HG03159 (cell line): ENCODE measurements at regions not wholly inside any gene's neighbourhood (a gene's known extent, or its start where the extent isn't known, plus 50 kb on each side); places are given as distances from the start of the nearest gene placed in this dataset.
"Not testable (repeated sequence)": the region's sequence is repeated elsewhere in the genome, so short reads cannot be mapped to it uniquely, and the experiment has no call there.

ENCODE experiments used
- ATAC-seq: cut with Tn5 transposase; IDR thresholded peaks from one replicate; pipeline ENCODE4 v1.9.1; 2021; ENCODE audit warnings: mild to moderate bottlenecking, moderate library complexity; ENCODE audit not compliant: unreplicated experiment

DNA sequence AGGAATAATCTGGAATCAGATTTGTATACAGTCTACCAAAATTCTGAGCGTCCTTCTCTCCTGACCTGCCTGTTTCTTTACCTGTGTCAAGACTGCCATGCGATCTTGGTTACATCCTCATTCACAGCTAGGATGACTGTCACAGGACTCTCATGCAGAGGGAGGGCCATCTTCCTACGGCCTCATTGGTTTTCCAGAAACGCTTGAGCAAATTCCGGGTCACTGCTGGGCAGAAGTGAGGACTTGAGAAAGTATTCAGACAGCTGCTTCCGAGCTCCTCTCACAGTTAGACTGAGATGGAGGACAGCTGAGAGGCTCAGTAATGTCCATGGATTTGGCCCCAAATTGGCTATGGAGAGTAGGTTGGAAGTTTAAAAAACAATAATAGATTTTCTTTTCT, 94.2 kb downstream of the TFAP2C start:
- no peak for ATAC-seq

DNA sequence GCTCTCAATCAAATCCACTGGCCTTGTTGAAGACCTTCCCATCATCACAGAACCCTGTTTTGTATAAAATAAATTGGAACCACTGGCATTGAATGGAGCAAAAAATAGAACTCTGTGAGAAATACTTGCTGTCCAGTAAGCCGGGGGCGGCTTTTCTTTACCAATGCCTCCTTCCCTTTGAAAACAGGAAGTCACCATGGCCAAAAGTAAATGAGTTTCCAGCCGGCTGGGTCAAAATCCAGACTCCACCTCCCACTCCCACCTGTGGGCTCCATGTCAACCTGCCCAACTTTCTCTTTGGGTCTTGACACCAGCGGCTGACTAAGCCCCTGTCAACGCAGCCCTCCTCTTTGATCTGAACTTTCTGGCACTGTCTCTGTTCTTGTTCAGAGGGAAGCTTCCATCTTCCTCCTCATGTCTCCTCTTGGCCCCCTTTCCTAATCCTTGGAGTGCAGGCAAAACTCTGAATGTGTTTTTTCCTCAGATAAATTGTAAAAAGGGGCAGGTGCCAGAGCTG, 95.2 kb downstream of the TFAP2C start:
- ATAC-seq = no peak

DNA sequence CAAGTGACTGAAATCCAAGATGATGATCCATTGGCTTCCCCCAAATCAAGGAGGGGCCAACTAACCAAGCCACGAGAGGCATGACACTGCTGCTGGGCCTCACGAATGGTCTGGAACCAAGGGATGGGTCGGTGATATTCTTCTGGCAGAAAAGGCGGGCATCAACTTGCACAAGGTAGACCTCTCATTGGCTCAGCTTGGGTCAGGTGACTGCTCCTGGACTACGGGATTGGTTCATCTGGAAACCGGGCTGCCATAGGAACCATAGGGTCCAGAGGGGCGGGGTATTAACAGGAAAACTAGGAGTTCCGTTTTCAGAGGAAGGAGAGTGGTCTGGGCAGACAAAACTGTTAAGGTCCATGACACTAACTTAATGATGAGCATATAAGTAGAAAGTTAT, 100.9 kb downstream of the TFAP2C start:
- no peak for ATAC-seq

DNA sequence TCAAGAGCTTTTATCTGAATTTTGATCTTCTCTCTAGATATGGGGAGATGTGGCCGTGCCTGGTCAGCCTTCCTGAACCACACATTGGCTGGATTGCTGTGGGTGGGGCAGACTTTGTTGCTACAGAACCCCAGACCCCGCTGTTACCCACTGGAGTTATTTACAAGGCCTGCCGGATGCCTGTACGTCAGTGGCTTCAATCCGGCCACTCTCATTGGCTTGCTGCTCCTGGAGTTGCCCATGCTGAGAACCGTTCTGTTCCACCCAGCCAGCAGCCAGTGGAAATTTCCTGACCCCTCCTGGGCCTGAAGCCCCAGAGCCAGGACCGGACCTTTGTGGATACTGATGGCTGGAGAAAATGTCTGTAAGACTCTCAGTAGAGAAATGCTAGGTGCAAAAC, 101.9 kb downstream of the TFAP2C start:
- no peak for ATAC-seq

DNA sequence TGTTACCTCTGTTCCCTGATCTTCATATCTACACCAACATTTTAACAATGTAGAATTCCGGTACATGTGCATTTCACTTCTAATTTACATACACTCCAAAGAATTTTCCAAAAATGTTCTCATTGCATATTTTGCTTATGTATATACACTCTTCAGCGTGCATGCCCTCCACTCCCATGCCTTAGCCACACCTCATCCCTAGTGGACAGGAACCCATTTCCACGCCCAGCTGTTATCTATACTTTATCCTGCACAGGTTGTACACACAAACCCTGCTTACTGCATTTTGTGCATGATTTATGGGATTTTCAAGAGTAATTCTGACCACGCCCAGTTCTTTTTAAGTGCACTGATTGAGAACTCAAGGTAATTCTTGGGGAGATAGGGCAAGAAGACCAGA, 102.4 kb downstream of the TFAP2C start:
- no peak for ATAC-seq

DNA sequence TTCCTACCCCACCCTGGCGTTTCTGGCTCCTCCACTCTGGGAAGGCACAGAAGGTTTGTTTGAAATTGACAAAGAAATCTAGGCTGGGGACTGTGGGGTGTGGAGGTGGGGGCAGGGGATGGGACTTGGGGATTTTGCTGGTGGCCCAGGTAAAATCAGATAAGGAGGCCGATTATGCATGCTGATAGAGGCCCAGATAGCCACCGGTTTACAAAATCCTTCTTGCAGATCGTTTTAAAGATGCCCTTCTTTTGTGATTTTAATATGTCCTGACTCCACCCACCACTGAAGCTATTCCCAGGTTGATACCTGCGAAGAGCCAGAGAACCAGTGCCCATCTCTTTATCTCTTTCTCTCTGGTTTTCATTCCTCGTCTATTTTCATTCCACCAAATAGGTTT, 104.9 kb downstream of the TFAP2C start:
- no peak for ATAC-seq

DNA sequence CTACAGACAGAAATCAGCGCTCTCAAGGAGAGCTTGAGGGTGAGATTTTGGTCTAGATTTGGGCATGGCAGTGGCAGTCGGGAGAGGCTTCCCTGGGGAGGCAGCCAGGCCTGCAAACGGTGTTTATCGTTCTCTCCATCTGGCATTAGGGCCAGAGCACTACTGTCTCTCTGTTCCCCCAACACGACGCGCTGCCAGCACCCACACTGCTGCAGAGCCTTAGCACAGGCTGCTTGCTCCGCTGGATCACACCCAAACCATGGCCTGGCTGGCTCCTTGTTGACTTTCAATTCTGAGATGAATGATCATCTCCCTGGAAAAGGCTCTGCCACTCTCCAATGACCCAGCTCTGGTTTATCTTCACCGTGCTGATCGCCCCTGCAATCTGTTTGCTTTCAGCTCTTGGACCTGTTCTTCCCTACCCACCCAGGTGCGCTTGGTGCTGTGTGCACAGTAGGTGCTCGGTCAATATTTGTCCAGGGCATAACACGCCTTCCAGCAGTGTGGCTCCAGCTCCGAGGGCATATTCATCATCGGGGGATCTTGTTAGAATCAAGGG, 106.1 kb downstream of the TFAP2C start:
- no peak for ATAC-seq

DNA sequence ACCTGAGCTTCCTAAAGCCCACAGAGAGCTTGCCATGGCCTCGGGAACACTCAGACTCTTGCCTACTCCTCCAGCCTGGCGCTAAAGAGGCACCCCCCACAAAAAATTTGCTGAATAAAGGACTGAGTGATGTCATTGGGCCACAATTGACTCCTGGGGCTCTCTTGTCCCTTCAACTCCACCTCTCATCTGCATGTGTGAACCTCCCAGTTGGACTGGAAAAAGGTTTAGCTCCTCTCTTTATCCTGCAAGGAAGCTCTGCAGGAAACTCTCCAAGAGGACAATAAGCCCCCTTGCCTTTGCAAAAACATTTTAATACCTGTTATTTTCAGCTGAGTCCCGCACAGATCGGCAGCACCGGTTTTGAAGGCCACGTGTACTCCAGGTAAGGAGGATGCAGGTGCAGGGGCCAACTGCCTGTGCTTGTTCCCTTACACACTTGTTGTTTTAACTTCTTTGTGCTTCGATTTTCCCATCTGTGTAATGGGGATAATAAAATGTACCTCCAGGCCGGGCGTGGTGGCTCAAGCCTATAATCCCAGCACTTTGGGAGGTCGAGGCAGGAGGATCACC, 107.3 kb downstream of the TFAP2C start:
- no peak for ATAC-seq

DNA sequence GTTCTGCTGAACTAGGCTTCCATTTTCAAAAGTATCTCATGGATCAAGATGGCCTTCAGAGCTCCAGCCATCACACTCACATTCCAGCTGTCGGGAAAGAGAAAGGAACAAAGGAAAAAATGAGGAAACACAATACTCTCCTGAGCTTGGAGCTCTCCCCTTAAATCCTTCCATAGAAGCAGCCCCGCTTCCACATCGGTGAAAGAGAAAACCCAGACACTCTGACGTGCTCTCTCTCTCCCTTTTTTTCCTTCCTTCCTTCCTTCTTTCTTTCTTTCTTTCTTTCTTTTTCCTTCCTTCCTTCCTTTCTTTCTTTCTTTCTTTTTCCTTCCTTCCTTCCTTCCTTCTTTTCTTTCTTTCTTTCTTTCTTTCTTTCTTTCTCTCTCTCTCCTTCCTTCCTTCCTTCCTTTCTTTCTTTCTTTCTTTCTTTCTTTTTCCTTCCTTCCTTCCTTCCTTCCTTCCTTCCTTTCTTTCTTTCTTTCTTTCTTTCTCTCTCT, 115.3 kb downstream of the TFAP2C start:
- not testable (repeated sequence) for ATAC-seq

DNA sequence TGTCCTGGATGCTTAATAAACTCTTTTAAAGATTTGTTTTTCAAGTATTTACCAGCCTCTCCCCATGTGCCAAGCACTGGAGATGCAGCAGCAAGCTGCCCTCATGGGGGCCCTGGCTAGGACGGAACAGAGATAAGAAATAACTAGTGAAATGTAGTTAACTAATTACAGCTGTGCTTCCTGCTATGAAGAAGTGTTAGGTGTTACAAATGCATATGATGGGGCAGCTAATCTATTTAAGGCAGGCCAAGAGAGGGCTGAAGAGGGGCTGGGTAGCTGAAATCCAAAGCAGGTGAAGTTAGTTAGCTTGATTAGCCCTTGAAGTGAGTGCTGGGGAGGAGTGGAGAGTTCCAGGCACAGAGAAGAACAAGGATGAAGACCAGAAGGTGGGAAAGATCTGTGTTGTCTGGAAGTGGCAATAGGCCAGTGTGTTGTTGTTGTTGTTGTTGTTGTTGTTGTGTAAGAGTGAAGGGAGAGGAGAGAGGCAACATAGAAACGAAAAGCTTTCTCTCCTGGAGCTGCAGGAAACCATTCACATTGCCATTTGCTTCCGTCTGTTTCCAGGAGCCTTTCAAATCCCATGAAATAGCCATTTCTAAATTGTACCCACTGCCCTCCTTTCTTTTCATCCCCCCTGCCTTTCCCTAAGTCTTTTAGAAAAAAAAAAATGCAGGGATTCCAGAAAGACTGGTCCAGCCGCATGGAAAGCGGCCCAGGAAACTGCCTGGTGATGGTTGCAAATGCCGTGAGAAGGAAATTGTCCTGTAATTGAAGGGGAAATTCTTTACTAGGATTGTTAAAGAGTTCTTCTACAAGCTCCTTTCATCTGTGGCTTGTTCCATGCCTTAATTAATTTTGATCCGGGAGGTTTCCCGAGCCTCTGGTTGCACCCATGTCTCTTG, 119.6 kb downstream of the TFAP2C start:
- no peak for ATAC-seq

DNA sequence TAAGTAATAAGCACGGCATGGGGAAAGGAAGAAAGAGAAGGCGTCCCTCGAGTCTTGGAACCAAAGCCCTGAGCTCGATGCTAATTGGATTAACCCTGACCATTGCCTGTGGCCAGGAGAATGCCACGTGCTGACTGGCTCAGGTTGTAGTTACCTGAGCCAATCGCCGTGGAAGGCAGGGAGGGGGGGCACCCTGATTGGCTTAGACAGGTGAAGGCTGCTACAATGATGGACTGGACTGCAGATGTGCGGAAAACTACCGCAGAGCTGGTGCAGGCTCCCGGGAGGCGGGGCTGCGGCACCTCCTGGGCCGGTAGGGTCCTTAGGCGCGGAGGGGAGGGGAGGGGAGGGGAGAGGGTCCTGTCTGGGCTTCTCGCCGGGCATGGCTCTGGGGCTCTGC, 121.3 kb downstream of the TFAP2C start:
- no peak for ATAC-seq

DNA sequence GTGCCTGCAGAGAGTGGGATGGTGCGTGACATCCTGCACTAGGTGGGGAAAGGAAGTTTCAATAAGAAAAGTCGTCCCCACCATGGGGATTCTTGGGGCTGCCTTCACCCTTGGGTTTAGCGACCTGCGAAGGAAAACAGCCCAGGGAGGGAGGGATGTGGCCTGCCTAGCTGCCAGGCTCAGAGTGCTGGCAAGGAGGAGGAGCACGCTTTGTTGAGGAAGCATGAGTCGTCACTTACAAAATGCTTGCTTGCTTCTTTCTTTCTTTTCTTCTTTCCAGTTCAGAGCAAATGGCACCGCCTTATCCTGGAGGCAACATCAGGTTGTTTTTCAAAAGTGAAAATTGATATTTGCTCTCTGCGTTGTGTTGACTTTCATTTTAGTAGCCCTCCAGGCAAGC, 123.2 kb downstream of the TFAP2C start:
- ATAC-seq = no peak

DNA sequence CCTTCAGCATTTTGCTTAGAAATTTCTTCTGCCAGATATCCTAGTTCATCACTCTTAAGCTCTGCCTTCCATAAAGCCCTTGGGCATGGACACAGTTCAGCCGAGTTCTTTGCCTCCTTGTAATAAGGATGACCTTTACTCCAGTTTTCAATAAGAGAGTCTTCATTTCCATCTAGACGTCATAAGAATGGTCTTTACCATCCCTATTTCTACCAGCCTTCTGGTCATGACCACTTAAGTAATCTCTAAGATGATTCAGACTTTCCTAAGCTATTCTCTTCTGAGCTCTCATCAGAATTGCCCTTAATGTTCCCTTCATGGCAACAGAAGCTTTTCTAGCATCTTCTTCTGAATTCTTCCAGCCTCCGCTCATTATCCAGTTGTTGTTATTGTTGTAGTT, 126.1 kb downstream of the TFAP2C start:
- ATAC-seq = no peak

DNA sequence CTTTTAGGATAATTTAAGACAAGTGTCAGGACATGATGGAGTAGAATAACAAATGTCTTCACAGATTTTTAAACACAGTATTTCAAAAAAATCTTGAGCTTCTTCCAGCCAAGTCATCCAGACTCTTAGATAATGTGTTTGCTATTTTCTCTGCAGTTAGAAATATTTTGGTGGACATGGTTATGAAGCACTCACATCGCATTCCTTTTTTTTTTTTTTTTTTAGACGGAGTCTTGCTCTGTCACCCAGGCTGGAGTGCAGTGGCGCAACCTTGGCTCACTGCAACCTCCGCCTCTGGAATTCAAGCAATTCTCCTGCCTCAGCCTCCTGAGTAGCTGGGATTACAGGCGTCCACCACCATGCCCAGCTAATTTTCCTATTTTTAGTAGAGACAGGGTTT, 127.6 kb downstream of the TFAP2C start:
- not testable (repeated sequence) for ATAC-seq

DNA sequence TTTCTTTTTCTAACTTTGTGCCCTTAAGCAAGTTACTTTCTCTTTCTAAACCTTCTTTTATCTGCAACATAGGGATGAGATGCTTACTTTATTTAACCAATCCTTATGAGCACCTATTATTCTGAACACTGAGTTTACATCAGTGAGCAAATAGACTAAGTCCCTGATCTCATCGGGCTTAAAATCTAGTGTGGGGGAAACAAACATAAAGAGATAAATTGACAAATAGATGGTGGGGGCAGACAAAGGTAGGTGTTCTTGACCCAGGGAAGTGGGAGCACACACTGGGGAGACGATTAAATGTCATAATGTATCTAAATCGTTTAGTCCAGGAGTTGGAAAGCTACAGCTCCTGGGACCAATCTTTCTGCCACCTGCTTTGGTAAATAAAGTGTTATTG, 129.6 kb downstream of the TFAP2C start:
- no peak for ATAC-seq

DNA sequence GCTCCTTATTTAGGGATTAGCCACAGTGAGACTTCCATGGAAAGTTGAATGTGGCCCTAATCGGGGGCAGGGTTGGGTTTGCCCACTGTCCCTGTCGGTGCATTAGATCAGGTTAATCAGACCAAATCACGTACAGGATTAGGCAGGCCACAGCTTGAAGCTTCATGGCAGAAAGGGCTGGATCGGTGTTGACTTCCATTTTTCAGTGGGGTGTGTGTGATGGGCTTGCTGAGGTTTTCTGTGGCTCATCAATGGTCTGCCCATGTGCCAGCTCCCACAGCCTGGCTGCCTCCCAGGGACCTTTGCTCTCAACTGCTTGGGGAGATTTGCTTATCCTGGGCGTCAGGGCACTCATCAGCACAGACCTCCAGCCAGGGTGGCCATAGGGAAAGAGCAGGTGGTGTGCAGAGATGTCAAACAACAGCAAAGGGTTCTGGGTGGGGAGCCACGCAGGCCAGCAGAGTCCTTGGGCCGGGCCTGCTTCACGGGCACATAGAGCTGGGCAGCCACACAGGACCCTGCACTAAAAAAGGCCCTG, 130.7 kb downstream of the TFAP2C start:
- ATAC-seq = no peak

DNA sequence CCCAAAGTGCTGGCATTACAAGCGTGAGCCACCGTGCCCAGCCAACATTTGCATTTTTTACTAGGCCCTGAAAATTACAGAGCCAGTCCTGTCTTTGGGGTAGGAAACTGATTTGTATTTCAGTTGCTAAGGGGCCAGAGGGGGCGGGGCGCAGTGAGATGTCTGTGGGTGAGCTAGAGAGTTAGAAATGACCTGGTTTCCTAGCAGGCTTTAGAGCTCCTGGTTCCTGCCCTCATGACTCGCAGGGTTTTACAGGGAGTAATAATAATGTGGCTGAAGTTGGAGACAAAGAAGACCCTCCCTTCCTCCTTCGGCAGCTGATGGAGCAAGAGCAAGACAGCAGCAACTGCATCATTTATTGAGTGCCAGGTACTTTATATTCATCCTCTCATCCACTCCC, 131.5 kb downstream of the TFAP2C start:
- no peak for ATAC-seq

DNA sequence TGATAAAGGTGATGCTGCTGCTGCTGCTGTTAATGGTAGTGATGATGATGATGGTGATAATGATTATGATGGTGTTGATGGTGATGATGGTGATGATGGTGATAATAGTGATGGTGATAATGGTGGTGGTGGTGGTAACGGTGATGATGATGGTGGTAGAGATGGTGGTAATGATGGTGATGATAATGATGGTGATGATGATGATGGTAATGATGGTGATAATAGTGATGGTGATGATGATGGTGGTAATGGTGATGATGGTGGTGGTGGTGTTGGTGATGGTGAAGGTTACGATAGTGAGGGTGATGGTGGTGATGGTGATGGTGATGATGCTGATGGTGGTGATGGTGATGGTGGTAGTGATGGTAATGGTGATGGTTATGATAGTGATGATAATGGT, 132.3 kb downstream of the TFAP2C start:
- no peak for ATAC-seq

DNA sequence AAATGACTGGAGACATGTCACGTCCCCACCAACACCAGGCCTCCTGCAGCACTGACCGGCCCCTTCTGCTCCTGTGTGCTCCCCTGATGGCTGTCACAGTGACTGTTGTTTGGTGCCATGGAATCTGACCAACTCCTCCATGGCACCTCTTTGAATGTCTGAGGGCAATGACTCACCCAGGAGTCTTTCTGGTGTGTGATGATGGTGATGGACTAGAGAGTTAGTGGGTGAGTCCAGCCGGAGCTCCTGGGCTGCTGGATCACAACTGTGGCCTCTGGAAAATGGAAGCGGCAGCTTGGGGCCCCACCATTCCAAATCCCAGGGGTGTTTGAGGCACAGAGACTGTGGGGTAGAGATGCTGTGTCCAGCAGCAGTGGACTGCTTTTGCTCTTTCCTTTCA, 133.3 kb downstream of the TFAP2C start:
- ATAC-seq = no peak

DNA sequence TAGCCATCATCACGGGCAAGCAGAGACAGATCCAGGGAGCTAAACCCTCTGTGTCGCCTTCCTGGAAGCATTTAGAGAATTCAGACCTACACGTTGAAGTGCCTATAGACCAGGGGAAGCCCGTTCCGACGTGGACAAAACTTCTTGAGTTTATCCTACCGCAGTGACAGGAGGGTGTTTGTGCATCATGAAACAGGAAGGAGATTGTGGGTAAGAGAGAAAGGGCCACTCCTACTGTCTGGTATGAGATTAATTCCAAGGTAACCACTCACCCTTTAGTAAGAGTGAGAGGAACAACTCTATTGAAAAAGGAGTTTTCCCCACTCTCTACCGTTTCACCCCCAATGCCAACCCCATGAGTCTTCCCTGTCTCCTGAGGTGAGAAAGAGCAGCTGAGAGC, 133.7 kb downstream of the TFAP2C start:
- ATAC-seq = no peak

DNA sequence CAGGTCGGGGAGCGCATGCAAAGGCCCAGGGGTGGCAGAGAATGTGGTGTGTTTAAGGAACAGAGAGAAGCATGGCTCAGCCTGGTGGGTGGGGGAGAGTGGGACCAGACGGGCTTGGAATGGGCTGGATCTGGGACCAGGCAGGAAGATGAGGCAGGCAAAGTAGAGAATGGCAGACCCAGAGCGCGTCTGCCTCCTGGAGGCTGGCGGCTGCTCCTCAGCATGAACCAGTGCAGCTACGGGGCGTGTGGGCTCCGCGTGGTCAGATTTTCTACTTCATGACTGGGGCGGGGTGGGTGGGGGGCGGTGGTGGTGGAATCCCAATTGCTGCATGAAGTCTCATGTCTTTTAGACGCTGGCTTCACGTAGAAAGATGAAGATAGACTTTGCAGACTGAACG, 135.6 kb downstream of the TFAP2C start:
- no peak for ATAC-seq
